Uterus (tissue), 2 donors: ENCODE measurements at regions not wholly inside any gene's neighbourhood (a gene's known extent, or its start where the extent isn't known, plus 50 kb on each side); places are given as distances from the start of the nearest gene placed in this dataset.

ENCODE experiments used
- POLR2A ChIP-seq, 2 donors: fragments of 450-650 bp; IDR thresholded peaks; one replicate each; pipeline ENCODE4 v1.6.1; 2016; ENCODE audit warnings: antibody characterized with exemption in 2 of 2, mild to moderate bottlenecking in 1 of 2, moderate library complexity in 1 of 2
- TF ChIP-seq, protein P1 (sequence below), 4 experiments: fragments of 200-600 bp in 2 of 4; fragments of 450-650 bp in 2 of 4; sonication (generic) in 2 of 4; IDR thresholded peaks; one replicate each; pipeline ENCODE4 v1.5.1; 2016 to 2019; ENCODE audit warnings: antibody characterized with exemption in 4 of 4, mild to moderate bottlenecking in 2 of 4, moderate library complexity in 1 of 4

DNA sequence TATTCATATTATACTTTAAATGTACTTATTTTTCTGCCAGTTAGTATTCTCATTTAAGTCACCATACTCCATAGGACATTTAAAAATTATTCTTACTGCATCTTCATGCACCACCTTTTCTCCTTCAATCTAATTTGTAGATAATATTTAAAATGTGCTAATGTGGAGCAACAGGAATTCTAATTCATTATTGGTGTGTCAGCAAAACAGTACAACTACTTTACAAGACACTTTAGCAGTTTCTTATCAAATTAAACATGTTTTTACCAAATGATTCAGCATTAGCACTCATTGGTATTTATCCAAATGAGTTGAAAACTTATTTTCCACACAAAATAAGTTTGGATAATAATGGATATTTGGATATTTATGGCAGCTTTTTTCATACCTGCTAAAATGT lies 1041.8 kb upstream of the ADGRB3 start:
- TF ChIP-seq, protein P1, sequence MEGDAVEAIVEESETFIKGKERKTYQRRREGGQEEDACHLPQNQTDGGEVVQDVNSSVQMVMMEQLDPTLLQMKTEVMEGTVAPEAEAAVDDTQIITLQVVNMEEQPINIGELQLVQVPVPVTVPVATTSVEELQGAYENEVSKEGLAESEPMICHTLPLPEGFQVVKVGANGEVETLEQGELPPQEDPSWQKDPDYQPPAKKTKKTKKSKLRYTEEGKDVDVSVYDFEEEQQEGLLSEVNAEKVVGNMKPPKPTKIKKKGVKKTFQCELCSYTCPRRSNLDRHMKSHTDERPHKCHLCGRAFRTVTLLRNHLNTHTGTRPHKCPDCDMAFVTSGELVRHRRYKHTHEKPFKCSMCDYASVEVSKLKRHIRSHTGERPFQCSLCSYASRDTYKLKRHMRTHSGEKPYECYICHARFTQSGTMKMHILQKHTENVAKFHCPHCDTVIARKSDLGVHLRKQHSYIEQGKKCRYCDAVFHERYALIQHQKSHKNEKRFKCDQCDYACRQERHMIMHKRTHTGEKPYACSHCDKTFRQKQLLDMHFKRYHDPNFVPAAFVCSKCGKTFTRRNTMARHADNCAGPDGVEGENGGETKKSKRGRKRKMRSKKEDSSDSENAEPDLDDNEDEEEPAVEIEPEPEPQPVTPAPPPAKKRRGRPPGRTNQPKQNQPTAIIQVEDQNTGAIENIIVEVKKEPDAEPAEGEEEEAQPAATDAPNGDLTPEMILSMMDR (IDR thresholded peaks at IDR 0.05): no peak
- no peak for TF ChIP-seq POLR2A (IDR thresholded peaks at IDR 0.05)
